GM19238 (cell line): ENCODE measurements at regions not wholly inside any gene's neighbourhood (a gene's known extent, or its start where the extent isn't known, plus 50 kb on each side); places are given as distances from the start of the nearest gene placed in this dataset.
"Not testable (repeated sequence)": the region's sequence is repeated elsewhere in the genome, so short reads cannot be mapped to it uniquely, and the experiment has no call there.

Experiments used
- DNase-seq: peaks from one replicate; pipeline ENCODE4 v3.0.0; 2011; ENCODE audit warnings: low spot score; ENCODE audit not compliant: insufficient read length

DNA sequence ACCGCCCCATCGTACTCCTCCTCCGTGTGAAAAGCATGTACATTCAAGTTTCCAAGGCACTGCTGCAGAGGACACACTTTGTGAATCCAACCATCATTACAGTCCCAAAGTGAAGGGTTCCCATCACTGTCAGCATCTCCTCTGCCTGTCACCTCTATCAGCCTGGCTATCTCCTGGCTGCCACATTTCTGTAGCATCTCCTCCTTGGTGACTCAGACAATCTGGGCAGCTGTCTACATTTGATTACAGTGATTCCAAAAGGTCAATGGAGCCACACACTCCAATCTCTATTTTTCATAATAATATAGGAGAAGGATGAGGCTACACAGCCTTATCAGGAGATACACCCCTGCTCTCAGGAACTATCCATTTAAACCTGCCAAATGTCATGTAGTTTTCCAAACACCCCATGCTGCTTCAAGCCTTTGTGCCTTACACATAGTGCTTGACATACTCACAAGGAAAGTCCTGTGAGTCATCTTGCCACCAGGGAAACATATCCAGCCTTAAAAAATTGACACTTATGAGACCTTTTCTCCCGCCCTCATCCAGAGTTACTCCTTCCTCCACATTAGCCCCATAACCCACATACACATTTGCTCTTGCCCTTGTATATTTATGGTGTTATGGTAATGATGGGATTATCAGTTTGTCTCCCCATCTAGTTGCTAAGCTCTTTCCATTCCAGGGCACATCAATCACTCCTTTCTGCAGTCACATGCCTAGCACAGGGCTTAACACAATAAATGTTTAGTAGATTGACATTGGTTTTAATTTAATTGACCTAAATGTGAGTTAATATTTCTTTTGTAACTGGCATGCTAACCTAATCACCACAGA is 250.1 kb upstream of the CDH5 start:
- no peak for DNase-seq

DNA sequence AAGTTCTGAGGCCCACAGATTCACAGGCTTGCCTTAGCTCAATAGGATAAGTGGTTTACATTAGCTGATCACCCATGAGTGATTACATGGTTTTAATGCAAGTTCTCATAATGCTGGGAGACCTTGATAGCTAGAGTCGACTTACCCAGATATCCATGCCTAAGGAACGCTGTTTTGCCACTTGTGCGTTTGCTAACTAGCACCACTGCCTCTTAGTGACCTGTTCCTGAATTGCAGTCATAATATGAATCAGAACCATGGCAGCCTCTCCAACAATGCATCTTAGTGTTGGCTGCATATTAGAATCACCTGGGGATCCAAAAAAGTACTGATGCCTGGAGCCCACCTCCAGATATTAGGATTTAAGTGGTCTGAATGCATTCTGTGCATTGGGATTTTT is 251.1 kb upstream of the CDH5 start:
- no peak for DNase-seq

DNA sequence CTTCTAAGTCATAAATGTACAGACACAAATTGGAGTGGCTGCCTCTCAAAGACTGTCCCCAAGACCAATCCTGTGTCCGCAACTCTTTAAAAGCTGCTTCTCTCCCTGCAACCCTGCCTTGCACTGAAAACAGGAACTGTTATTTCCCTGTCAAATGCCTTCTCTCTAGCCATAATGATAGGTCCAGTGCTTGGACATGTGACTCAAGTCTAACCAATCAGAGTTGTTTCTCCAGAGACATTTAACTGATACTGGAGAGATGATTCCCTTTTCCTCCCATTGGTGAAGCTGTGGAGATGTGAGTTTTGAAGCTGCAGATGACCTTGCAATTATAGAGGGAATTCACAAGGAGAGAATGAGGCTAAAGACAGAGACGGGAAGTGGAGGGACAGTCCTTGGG is 253.3 kb upstream of the CDH5 start:
- no peak for DNase-seq

DNA sequence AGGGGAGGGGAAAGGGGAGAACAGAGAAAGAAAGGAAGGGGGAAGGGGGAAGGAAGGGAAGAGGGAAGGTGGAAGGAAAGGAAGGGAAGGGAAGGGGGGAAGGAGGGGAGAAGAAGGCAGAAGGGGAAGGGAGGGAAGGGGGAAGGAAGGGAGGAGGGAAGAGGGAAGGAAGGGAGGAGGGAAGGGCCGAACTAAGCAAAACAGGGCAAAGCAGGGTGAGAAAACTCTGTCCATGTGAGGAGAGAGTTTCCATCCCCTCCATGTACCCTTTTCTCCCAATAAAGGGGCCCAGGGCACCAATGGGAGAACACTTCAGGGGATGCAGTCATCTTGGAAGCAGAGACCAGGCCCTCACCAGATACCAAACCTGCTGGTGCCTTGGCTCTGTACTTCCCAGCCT is 256.8 kb upstream of the CDH5 start:
- DNase-seq, result no peak

DNA sequence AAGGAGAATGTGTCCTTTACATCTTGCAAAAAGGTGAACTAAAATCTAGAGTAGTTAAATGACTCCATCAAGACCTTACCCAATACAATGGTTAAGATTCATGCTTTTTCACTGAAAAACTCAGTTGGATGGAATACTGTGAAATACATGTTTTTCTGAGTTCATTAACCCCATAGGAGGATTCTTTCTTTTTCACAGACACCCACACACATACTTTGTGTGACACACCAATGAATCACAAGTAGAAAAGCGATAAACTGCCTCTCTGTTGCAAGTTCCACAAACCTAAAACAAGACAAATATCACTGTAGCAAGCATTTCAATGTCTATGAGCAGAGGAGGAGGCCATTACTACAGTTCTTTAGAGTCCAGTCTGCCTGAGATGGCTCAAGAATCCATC is 258.8 kb upstream of the CDH5 start:
- no peak for DNase-seq

DNA sequence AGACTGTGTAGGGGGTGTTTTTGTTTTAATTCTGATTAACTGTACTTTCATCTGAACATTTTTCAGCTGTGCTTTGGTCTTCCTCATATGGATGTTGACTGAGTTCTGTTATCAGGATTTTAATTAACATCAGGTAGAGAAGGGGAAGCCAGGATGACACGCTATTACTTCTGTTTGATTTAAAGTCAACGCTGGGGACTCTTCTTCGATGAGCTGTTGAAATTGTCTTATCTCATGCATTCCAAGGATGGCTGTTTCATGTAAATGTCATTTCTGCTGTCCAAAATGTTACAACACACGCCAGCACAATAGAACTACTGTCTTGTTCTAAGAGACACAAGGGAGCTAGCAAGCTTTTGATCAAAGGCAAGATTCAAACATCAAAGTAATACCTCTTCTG is 263.3 kb upstream of the CDH5 start:
- DNase-seq, result no peak

DNA sequence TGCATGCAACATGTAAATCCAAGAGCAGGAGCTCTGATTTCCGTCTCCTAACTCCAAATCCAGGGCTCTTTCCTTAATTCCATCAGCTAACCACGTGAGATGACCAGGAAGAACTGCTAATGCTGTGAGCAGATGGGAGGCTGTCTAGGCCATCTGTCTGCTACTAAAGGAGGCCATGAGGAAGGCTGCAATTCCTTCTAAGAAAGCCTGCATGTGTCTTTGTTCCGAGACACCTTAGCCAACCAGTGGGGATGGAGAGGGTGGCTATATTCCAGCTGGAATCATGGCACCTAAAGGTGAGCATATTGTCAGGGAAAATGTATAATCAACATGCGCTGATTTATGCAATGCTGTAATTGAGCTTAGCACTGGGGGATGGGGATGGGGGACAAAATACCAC is 267.2 kb upstream of the CDH5 start:
- DNase-seq, result no peak

DNA sequence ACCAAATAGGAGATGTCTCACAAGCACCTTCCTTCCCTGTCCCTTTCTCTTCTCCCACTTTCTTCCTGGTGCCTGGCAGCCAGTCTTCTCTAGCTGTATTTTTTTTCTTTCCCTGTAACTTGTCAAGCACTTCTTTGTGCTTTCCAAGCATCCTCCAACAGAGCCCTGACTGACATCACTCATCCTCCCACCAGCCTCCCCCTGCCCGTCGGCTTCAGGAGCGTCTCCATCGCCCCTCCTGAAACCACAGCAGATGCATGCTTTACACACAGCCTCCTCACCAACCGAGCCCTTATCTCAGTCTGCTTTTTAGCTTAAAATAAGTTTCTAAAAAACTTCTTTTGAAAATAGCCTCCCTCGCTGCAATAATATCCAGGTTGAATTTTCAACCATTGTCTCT is 268.7 kb upstream of the CDH5 start:
- no peak for DNase-seq

DNA sequence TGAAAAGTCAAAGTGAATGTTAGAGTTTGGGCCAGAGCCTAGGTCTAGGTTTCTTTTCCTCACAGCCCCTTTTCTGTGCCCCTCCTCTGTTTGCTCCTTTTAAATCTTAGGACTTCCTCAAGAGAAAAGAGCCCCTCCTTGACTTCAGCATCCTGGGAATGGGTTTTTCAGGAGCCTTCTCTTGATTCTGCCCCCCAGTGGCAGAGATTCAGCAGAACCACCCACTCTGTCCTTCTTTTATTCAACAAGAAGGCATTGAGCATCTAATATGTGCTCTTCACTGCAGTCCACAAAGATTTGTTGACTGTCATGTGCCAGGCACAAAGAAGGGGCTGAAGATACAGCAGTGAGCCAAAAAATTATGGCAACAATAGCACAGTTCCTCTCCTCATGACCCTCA is 270.8 kb upstream of the CDH5 start:
- no peak for DNase-seq

DNA sequence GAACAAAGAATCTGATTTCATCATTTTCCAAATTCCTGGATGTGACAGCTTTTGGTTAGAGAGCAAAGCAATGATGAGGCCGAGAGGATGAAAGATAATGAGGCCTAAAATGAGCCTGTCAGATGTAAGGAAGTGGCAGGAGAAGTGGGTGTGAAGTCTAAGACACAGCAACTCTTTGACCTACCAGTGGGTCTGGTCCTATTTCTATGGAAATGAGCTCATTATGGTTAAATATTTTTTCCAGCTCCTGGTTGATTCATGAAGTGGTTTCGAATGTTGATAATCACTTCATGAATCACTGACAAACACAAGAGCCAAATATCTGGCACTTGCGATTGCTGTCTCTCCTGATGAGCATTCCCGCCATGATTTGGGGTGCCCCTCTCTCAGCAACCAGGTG is 273.3 kb upstream of the CDH5 start:
- no peak for DNase-seq

DNA sequence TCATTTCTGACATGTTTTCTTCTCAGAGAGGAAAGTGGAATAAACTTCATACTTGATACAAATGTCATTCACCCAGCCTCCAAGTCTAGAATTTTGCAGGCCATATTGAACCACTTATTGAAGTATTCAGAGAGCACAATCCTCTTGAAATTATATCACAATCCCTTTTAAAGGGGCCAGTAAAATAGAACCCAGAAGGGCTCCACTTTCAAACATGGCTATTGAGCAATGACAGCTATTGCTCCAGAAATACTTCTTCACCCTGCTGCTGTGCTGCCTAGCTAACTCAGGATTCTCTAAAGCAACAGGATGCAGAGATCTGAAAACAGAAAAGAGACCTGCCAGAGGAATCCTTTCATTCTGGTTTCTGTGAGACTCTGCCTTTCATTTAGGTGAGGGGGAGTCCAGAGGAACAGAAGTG is 275.0 kb upstream of the CDH5 start:
- no peak for DNase-seq

DNA sequence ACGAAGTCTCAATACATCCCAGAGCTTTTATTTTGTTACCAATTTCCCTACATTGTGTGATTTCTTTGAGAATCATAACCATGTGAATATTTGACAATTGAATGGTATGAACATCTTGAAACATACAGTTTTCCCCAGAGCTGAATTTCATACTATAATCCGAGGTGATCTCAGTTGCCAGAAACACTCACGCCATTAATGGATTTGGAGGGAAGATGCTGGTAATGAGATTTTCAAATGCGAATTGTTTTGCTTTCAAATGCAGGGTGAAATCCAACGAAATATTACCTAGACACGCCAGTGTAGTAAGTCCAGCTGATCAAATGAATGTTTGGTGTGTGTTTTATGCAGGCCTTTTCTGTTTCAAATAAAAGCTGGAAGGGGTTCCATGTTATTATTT is 277.8 kb upstream of the CDH5 start:
- DNase-seq, result no peak

DNA sequence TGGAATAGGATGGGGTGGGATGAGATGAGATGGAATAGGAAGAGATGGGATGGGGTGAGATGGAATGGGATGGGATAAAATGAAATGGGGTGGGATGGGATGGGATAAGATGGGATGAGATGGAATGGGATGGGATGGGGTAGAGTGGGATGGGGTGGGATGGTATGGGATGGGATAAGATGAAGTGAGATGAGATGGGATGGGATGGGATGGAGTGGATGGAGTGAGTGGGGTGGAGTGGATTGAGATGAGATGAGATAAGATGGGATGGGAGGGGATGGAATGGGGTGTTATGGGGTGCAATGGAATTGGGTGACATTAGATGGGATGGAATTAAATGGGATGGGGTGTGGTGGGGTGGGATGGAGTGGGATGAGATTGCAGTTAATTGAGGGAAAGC is 279.2 kb upstream of the CDH5 start:
- no peak for DNase-seq

DNA sequence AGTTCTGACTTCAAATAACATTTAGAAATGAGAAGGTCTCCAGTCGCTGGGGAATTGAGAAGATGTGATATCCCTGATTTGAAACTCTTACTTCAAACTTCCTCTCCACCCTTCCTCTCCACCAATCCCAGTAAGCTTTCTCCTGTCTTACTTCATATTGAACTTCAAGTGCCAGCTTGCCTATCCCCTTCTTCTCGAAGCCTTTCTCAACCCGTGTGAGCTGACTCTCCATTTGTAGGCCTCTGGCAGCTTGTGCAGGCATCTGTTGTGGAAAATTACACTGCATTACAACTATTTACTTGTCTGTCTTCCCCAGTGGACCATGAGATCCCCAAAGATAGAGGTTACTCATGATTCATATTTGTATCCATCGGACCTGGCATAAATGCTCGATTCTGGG is 280.8 kb upstream of the CDH5 start:
- no peak for DNase-seq

DNA sequence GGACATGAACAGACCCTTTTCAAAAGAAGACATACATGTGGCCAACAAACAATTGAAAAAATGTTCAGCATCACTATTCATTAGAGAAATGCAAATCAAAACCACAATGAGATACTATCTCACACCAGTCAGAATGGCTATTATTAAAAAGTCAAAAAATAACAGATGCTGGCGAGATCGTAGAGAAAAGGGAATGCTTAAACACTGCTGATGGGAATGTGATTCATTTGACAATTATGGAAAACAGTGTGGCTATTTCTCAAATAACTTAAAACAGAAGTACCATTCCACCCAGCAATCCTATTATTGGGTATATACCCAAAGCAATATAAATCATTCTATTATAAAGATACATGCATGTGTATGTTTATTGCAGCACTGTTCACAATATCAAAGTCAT is 281.8 kb upstream of the CDH5 start:
- not testable (repeated sequence) for DNase-seq

DNA sequence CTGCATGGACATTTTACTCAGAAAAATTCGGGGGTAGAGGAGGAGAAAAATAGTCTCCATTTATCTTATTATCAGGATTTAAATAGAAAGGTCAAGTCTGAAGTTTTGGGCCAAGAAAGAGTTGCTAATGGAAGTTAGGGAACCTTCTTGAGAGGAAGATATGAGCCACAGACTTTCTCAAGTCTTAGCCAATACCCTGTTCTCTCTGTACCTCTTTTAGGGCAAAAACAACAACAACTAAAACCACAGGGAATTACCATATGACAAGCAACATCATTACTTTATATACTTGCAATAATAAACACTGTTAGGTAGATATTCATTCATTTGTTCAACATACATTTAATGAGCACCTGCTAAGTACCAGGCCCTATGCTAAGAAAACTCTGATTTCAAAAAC is 282.2 kb upstream of the CDH5 start:
- DNase-seq, result no peak

DNA sequence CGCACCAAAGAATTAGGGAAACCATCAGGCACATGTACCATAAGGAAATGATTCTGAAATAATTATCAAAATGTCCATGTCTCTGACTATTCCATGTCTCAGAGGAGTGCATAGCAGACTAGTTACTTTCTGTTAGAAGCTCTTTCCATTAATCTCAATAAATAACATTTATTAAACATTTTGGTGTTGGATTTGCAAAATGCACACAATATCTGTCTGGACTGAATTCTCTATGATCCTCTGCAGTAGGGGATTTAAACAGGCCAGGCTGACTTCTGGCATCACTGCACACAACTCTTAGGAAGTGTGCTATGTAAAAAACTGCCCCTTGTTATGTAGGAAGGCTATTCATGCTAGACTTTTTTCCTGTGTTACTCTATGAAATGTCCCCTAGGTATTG is 283.3 kb upstream of the CDH5 start:
- DNase-seq, result no peak

DNA sequence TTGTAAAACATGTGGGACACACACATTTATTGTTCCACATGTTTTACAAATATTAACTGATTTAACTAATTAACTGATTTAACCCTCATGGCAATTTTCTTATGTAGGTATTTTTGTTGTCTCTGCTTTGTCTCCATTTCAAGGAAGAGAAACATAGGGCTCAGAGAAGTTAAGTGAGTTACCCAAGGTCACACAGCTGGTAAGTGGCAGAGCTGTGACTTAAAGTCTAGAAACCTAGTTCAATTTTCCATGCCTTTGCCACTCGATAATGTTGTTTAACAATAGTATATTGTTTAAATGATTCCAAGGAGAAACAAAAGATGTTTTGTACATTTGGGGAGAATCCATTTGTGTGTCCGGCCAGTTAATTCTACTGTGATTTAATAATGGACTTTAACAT is 284.1 kb upstream of the CDH5 start:
- DNase-seq, result no peak

DNA sequence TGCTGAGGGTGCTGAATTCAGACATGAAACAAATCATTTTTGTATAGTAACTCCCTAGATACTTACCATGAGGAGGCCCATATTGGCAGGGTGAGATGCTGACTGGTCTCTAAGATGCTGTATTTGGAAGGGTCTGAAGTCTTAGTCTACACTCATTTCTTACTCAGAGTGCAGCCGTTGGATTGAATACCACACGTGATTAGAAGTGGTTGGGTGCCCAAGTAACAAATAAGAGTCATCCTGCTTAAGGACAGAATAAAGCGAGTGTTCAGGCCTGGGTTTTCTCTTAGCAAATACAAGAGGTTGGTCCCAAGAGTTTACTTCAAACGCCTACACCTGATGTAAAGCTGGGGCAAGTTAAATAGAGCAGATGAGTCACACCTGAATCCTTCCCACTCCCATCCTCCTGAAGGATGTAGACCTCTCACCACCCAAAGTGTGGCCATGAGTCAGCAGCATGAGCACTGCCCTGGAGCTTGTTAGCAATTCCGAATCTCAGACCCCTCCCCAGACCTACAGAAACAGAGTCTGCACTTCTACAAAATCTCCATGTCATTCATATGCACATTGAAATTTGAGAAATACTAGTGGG is 284.6 kb upstream of the CDH5 start:
- DNase-seq, result no peak

DNA sequence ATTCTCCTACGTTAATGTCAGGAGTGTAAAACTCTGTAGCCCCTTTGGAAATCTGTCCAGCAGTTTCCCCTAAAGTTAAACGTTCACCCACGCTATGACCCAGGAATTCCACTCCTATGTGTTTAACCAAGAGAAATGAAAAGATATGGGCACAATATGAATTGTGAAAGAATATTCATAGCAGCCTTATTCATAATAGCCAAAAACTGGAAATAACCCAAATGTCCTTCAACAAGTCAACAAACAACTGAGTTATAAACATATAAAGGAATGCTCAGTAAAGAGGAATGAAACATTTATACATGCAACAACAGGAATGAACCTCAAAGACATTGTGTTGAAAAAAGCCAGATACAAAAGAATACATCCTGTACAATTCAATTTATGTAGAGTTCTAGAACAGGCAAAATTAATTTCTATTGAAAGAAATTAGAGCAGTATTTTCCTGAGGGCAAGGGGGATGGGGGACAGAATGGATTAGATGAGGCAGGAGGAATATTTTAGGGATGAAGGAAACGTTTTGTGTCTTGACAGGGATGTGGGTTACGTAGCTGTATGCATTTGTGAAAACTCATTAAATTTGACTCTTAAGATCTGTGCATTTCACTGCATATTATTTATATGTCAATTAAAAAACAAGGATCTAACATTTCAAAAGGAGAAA is 286.7 kb upstream of the CDH5 start:
- DNase-seq, result no peak

DNA sequence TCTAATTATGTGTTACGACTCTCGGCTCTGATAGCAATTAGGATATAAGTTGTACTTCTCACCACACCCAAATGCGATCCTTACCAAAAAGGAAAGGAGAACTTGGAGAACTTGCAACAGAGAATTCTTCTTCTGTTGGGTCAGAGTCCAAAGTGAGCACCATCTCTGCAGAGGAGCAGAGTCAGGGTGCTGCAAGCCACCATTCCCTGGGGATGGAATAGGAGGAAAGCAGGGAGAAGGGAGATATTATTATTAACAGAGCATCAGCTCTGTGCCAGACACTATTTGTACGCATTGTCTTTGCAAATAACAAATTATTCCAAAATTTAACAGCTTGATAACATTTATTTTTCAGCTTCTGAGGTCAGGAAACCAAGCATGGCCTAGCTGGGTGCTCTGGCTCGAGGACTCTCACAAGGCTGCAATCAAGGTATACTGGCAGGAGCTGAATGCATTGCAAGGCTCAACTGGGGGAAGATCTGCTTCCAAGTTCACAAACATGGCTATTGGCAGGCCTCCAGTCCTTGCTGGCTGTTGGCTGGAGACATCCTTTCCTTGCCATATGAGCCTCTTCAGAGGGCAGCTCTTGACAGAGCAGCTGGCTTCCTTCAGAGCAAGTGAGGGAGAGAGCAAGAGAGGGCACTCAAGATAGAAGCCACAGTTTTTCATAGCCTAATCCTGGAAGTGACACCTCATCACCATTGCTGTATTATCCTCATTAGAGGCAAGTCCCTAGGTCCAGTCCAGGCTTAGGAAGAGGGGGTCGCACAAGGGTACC is 296.2 kb upstream of the CDH5 start:
- no peak for DNase-seq

DNA sequence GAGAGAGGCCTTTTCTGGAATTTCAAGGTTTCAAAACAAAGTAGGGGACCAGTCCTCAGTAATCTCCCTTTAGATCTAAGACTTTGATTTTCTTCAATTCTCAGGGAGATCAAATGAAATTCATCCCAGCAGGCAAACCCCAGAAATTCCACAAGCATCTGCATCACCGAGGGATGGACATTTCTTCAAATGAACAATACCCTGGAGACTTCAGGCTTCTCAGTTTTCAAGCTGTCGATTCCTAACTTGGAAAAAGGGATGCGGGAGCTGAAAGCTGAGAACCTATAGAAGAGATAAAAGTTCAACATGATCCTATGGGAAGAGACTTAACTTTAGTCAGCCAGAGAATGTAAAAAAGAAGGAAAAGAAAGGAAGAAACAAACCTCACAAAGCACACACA is 296.9 kb upstream of the CDH5 start:
- DNase-seq, result no peak
